HG03175 (cell line): ENCODE measurements at regions not wholly inside any gene's neighbourhood (a gene's known extent, or its start where the extent isn't known, plus 50 kb on each side); places are given as distances from the start of the nearest gene placed in this dataset.

Experiments
- ATAC-seq: cut with Tn5 transposase; IDR thresholded peaks from one replicate; pipeline ENCODE4 v1.9.1; 2021; ENCODE audit warnings: mild to moderate bottlenecking, moderate library complexity; ENCODE audit not compliant: unreplicated experiment

DNA sequence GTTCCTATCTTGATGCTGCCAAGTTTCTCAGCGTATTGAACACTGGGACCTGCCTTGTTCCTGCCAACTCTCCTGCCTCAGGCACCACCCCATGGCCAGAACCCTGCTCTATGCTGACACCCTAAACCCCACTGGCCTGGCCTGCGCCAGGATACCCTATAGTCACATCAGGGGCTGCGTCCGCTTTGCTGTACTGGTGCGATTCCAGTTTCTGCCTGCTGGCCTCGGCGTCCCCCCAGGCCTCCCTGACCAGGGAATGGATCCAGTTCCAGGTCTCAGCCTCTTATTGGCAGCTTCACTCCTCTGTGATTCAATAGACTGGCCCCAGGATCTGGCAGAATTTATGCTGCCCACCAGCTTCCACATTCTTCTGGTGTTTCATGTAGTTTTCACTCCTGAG, 55.0 kb downstream of the GPR6 start:
- ATAC-seq: no peak

GRCh38 chr6:110033749-110034666, 55.9 kb downstream of the GPR6 start:
- ATAC-seq: no peak

GRCh38 chr6:110034667-110035036, 56.5 kb downstream of the GPR6 start:
- no peak for ATAC-seq

- ATAC-seq: no peak
Observed at GRCh38 chr6:110035321-110035720, 57.2 kb downstream of the GPR6 start.

GRCh38 chr6:110036408-110037302, 58.5 kb downstream of the GPR6 start:
- no peak for ATAC-seq

- ATAC-seq: no peak
Observed at GRCh38 chr6:110037726-110038295, 59.7 kb downstream of the GPR6 start.

DNA sequence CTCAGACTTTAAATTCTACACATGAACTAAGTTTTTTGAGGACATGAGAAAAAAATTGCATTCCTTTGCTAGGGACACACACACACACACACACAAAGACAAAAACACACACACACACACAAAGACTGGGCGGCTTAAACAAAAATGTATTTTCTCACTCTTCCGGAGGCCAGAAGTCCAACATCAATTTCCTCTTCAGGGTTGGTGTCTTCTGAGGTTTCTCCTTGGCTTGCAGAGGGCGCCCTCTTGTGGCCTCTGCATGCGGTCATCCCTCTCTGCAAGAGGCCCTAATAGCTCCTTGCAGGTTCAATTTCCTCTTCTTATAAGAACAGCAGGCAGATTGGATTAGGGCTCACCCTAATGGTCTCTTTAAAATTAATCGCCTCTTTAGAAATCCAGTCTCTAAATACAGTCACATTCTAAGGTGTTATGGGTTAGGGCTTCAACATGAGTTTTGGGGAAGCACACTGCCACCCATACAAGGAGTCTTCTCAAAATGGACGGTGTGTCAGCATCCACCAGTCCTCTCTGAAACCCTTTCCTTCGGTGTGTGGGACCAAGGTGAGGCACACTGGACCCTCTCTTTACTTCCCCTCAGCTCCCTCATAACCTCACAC, 61.4 kb downstream of the GPR6 start:
- ATAC-seq: peak; percentile 79

DNA sequence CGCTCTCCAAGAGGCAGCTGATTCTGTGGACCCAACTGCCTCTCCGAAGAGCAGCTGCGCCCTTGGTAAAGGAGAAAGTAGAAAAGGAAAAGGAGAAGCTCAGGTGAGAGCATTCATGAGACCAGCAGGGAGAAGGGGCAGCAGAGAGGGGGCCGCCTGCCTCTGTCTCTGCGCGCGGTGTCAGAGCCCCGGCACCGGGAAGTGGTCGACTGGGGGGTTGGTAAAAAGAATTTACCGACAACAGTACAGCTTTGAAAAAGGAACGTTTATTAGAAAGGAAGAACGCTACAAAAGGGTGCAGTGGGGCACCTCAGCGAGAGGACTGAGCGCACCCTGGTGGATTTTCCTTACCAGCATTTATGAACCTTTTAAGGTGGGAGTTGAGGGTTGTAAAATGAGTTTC, 61.9 kb downstream of the GPR6 start:
- ATAC-seq: peak; percentile 54

DNA sequence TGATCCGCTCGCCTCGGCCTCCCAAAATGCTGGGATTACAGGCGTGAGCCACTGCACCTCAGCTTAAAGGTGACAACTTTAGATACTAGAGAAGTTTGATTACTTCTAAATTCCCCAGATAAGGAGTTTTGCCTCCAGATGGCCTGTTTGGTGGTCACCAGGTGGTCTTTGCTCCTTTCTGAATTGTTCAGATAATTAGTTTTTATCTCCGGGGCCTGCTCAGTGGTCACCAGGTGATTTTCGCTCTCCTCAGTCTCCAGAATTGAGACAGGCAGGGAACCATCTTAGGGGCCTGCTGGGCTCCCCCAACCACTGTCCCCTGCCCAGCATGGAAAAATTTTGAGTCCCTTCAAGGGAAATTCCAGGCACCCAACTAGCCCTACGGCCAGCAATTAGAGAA, 62.6 kb downstream of the GPR6 start:
- ATAC-seq: no peak

DNA sequence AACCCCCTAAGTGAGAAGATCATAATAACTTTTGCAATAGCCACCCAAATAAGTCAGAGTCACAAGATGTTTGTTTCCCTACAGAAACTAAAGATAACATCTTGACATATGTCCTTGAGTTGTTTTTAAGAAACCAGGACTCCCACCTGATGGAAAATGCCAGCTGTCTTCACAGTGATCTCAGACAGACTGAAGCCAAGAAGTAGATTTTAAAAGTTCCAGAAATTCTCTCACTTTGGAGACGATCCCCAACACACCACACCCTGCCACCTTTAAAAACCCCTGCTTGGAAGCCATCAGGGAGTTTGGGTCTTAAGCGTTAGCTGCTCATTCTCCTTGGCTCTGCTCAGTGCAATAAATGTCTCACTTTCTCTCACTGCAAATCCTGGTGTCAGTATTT, 63.0 kb downstream of the GPR6 start:
- ATAC-seq: no peak

DNA sequence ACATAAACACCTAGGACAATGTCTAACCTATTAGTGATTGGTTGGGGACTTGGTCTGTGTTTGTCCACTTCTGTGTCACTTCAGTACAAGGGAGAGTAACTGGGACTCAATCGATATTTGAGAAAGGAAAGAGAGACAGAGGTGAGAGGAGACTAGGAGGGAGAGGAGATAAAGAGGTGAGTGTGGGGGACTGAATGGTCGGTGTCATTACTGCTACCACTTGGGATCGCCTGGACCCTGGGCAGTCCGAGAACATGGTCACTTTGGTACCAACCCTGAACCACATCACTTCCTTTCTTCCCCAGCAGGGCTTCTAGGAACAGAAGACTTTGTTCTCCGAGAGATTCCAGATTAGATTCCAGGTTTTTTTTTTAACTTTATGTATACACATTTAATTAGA, 63.7 kb downstream of the GPR6 start:
- no peak for ATAC-seq

DNA sequence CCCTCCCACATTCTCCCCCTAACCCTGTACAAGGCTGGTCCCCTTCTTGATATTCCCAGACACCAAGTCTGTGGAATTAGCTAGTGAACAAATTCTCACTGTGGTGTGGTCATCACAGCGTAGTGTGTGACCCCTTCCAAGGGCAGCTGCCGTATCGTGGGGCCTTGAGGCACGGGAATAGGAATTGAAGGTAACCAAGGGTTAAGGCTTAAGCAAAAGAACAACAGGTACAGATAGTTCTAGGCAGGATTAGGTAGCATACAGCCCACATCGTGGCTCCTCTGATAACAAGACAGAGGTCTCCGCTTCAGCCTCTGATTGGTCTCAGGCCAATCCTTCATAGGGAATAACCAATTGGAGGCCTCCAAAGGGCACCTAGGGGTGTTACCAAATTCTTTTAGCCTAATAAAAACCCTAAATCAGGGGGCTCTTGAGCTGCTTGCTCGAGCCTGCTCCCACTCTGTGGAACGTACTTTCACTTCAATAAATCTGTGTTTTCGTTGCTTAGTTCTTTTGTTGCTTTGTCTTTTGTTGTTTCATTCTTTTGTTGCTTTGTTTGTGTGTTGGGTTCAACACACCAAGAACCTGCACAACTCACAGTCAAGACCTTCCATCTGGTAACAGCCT, 64.7 kb downstream of the GPR6 start:
- ATAC-seq: no peak

GRCh38 chr6:110043366-110043994, 65.4 kb downstream of the GPR6 start:
- ATAC-seq: no peak

GRCh38 chr6:110044096-110044495, 66.0 kb downstream of the GPR6 start:
- ATAC-seq: no peak

GRCh38 chr6:110044622-110045021, 66.5 kb downstream of the GPR6 start:
- ATAC-seq: no peak

DNA sequence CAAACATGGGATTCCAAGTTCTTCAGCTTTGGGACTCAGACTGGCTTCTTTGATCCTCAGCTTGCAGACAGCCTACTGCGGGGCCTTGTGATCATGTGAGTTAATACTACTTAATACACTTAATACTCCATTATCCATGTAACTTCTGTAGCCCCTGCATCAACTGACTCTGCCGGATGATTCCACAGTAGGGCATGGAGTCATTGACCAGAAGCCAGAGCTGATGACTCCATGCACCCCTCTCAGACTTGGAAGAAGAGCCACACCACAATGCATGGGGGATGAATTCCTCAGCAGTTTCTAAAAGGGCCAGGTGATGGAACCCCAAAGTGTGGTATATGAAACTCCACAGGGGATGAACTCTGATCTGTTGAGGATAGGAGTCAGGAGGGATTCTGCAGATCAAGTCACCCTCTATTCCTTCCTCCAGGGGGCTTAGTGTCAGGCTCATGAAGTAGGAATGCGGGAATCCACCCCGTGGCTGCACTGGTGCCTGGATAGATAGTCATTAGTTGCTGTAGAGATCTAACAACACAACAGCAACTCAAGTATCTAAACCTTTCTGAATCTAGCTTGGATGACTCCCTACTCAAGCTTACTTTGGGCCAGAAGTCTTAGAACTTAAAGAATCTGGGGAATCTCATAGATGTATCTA, 70.2 kb downstream of the GPR6 start:
- ATAC-seq: no peak

DNA sequence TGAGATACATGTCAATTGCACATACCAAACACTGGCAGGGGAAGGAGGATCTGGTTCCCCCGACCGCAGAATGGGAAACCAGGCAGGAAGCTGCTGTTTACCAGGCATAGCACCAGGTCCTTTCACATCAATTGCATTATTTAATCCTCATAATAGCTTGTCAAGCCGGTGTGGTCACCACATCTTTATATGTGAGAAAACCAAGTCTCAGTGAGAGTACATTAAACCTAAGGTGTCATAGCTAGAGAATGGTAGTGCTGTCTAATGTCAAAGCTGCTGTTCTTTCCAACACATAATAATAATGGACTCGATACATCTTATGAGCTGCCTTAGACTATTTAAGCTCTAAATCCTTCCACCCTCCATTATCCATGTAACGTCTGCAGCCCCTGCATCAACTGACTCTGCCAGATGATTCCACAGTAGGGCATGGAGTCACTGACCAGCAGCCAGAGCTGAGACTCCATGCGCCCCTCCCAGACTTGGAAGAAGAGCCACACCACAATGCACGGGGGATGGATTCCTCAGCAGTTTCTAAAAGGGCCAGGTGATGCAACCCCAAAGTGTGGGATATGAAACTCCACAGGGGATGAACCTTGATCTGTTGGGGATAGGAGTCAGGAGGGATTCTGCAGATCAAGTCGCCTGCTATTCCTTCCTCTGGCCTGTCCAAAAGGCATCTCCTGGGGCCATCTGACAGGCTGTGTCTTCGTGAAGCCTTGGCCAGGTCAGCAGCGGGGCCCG, 71.8 kb downstream of the GPR6 start:
- no peak for ATAC-seq
